ENCODE measurements at regions not wholly inside any gene's neighbourhood (a gene's known extent, or its start where the extent isn't known, plus 50 kb on each side); places are given as distances from the start of the nearest gene placed in this dataset.

DNA sequence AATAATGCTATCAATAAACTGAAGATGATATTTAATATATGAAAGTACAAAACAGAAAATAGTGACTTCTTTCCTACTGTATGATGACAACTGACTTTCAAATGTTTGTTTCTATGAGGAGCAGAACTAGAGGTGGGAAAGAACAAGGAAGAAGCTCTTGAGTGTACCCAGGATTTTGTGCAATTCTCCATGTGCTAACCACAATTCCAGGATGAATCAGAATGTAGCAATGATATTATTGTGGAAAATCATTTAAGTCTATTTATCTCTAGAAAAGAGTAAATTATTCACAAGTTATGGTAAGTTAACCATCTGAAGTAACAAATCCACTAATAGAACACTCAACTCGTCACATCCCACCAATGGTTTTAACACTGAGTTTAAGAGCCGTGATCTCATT is 324.1 kb upstream of the EMCN start:
- no peak for DNase-seq

DNA sequence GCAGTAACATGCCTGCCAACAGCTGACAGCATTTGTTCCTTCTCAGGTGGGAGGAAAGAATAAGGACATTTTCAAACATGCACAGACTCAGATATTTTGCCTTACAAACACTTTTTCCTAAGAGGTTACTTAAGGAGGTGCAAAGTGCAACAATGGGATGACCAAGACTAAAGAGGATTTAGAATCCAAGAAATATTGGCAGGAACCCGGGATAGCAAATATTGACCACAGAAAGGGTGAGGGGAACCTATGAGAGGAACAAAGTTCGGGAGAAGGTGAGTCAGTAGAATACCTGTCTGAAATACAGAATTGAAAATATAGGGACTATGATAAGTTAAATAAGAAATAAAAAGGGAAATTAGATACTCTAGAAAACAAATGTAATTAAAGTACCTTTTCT is 321.9 kb upstream of the EMCN start:
- DNase-seq: no peak

DNA sequence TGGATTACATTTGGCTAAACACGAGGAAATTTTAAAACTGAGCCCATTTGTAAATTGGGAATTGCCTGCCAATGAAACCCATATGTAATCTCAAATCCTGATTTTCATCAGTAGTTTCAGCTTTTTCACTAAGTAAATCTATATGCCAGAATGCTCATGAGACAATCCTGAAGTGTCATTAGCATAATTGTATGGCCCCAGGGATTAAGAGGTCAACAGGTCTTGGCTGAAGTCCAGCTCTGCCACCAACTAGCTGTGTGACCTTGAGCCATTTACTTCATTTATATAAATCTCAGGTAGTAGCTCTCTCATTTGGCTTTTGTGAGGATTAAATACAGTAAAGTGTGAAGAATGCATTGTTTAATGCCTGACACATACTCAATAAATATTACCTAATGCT is 320.5 kb upstream of the EMCN start:
- DNase-seq: no peak

DNA sequence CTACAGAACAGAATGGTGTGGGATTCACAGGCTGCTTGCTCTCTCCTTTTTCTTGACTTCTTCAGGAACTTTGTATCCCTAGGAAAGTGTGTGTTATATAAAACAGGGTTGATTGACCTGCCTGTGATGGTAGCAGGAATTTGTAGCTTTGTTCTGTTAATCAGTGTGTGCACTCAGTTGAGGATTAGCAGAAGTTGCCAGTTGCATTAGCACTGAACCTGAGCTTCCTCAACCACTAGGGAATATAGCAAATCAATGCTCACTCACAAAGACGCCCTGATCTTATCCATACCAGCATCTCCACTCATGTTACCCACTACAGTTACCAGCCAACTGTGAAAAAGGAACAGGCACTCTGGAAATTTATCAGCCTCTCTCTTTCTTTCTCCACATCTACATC is 319.1 kb upstream of the EMCN start:
- DNase-seq: no peak

DNA sequence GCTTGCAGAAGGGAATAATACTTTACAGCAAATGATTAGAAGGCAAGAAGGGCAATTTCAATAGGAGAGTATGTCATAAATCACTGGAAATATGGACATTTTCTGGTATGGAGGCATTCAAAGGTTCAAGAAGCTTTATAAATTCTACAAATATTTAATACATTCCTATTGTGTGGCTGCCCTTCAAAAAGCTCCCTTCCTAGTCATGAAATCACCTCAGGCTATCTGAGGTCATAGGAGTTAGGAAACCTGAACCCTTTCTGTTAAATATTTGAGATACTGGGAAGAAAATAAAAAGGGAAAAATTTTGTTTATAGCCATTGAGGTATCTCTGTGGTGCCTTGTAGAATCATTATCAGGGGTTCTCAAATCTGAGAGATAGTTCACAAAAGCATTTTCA is 316.8 kb upstream of the EMCN start:
- no peak for DNase-seq

DNA sequence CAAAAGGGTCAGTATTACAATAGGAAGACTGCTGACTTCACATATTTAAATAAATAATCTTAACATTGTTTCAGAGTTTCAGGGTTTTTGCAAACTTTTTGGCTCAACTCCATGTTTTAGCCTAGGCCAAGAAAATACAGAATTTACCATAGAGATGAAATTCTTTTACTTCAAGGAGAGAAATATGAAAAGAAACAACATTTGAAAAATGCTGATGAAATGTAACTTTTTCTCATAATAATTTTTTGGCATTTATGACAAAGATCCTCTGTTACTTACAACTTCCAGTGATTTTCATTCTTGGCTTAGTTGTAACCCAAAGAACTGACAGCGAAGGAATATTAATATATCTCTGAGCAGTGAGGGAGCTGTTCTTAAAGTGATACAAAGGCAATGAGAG is 316.1 kb upstream of the EMCN start:
- DNase-seq: no peak

DNA sequence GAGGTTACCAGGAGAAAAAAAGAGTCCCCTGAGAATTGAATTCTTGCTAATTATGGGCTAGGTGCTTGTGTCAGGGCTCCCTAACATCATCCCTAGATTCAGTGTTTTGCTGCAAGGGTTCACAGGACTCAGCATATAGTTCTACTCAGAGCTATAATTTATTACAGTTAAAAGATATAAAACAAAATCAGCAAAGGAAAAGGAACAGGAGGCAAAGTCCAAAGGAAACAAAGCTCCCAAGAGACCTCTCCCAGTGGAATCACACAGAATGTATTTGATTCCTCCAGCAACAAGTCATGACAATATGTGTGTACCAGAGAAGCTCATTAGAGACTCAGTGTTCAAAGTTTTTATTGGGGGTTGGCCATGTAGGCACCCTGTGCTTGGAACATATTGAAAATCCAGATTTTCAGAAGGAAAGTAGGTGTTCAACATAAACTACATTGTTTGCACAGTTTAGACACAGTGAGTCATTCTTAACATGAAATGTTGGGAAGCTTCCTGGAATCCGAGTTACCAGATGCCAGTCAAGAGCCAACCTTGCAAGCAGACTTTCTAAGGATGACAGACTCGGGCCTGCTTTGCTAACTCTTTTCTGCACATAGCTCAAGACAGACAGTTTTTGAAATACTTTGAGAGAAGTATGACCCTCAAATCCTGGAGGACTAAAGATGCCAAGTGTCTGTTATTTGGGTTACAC is 311.3 kb upstream of the EMCN start:
- no peak for DNase-seq

DNA sequence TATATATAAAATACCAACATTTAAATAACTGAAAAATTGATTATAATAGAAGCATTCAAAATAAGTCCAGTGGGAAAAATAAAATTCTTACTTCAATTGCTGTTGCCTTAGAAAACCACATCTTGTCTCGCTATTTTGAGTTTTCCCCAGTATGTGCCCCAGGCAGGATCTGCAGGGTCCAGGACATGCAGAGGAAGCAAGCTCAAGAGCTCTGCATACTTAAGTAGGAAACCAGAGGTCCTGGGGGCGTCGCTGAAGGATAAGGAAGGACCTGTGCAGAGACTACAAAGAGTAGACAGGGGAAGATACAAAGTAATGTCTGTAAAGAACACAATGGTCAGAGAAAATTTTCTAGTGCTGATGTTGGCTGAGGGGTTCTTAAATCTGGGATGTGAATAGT is 310.5 kb upstream of the EMCN start:
- DNase-seq: no peak

DNA sequence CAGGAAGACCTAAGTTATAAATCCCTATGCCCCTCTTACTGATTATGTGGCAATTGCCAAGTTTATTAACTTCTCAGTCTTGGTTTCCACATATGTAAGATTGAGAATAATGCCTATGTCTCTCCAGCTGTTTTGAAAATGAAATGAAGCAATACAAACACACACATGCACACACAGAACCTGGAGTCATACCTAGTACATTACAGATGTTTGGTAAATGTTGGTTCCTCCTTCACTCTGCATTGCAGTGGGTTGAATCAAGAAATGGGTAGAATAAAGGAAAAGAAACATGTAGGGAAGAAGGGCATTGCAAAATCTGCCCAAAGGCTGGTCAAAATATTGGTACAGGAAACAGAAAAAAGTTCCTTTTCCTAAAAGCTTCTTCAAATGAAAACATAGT is 309.9 kb upstream of the EMCN start:
- DNase-seq: no peak

DNA sequence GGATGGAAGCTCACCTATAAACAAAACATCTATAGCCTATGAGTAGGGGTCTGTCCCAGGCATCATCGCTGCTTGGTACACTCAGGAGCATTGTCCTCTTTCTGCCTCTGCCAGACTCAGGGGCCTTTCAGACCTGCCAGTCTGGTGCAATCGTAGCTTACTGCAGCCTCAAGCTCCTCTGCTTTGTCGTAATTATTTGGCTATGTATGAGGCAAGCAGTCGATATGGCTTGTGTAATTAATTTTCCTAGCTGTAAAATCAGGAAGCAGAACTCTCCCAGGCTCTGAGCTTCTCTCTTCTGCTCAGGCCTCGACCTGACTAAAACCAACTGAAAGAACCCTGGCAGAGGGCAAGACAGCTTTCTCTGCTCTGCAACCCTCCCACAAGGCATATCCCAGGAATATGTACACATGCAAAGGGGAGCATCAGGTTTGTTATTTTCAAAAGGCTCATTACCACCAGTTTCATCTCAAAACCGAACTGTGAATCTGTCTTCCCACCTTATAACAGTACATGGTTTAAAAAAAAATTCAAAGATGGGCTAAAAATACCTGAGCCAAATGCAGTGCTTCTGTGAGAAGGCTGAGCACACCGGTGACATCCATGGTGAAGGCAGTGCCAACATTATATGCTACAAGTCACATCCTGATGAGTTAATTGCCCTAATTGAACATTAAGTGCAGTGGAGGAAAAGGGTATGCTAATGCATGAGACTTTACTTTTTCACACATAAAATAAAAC is 309.2 kb upstream of the EMCN start:
- DNase-seq: peak in 1 of 2 experiments; percentile 35

DNA sequence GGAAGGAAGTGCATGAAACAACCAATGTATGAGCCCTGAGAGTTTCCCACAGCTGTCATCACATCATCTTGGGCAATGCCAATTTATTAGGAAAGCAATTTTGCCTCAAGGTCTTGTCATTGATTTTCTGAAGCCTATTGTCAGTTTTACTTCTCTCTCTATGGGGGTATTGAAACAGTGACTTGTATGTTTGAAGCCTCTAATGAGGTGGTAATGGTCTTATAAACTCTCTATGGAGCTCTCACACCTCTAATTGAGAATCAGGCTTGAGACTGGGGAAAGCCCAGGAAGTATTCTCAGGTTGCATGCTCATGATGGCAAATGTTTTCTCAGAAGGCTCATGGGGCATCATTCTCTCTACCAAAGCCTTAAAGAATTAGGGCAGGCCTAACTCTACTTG is 308.2 kb upstream of the EMCN start:
- no peak for DNase-seq

DNA sequence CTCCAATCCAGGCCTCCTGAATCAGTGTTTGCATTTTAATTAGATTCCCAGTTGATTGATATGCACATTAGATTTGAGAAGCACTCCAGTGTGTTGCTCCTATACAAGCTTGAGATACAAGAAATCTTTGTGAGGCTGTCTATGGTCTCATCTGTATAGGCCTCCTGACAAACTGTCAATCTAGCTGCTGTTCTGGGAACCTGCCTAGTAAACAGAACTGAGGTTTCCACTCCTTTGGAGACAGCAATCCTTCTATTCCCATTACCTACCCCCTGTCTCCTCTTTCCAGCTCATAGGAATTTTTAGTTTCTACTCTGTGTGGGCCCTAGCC is 306.1 kb upstream of the EMCN start:
- DNase-seq: no peak

DNA sequence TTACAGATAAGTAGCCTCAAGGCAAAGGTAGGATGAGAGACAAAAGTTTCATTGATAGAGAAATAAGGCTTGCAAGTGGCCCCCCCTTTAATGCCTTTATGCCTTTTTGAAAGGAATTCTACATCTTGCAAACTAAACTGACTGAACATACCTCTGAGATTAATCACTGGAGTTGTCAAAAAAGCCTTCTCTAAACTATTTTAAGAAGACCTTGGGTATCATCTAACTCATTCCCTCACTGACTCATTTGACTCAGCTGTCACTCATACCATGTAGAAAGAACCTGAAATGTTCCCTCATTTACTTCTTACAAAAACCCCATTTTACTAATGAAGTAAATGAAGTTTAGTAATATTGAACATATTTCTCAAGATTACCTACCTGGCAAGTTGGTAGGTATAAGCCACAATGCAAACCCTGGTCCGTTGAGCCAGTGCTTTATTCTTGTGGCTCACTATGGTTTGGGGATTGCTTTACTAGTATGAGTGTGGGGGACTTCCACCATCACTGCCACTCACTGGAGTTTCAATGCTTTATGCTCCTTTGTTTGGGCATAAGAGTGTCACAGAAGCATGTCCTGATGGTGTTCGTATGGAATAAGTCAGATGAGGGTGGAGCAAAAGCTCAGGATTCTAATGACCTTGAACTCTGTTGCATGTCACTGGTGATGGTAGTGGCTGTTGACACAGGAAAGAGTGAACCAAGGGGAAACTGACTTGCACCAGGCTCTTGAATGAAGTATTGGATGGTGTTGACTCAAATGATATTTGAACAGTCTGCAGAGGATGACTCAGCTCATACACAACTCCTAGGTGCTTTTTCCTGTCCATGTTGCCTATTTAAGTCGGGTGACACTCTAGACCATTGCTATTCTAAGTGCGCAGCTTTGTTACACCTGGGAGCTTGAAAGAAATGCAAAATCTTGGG is 305.5 kb upstream of the EMCN start:
- DNase-seq: no peak

DNA sequence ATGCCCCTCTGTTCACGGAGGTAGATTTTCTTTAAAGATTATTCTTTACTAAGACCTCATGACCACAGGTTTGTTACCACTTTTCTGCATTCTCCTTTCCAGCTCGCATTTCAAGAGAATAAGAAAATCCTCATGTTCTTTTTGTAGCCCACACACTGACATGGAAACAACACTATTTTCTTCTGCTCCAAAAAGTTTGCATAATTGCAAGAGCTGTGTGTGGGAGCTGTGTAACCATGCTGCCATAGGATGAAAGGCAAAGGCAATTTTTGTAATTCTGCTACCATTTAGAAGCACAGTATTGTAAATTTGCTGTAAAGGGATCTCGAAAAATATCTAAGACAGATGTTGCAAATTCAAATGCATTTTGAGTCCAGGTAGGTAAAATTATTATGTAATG is 302.4 kb upstream of the EMCN start:
- no peak for DNase-seq

DNA sequence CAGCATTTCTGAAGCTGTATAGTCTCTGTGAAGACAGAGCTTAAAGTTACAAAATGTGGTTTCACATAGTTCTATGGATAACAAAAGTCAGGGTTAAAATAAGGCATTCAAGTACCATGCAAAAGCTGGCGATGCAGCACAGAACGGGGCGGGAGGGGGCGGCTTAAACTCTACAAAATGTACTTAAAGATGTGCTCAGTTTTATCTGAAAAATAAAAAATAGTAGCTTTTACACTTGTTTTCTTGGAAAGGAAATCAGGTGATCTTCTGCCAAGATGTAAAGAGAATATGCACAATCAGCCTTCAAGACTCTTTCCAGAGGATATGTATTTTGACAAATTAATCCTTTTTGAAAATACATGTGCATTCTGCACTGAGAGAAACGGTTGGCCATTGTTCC is 301.7 kb upstream of the EMCN start:
- no peak for DNase-seq

DNA sequence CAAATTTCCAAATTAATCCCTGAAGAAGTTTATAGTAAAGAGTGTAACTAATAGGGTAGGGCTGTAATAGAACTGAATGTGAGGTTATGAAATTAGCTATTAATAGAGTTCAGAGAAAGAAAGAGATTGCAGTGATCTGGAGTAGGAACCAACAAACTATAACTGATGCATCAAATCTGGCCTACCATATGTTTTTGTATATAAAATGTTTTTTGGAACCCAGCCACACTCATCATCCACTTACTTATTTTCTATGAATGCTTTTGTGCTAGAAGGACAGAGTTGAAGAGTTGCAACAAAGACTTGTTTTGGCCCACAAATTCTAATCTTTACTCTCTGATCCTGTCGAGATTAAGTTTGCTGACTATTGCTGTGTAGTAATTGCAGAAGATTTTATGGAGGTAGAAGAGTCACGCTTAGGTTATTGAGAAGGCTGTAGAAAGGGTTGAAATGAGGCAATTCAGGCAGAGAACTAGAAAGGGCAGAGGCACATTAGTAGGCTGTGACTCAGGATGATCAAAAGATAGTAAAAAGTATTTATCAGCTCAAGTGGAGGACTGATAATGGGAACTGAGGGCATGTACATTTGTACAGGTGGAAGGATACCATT is 298.7 kb upstream of the EMCN start:
- no peak for DNase-seq

DNA sequence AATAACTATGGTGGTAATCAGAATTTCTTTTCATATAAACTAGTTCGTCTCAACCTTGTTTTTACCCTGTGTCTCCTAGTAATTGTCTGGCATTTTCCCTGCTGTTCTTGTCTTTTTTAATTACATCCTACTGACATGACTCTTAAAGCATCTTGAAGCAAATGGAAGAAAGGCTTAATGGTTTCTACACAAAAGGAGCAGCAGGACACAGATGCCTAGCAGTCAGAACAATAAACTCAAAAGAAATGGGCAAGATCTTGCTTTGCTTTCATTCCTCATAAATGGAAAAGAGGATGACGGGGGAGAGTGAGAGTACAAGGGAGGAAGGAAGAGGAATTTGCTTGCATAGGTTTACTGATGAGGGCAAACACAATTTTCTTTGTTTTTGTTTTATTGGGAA is 293.2 kb upstream of the EMCN start:
- no peak for DNase-seq

DNA sequence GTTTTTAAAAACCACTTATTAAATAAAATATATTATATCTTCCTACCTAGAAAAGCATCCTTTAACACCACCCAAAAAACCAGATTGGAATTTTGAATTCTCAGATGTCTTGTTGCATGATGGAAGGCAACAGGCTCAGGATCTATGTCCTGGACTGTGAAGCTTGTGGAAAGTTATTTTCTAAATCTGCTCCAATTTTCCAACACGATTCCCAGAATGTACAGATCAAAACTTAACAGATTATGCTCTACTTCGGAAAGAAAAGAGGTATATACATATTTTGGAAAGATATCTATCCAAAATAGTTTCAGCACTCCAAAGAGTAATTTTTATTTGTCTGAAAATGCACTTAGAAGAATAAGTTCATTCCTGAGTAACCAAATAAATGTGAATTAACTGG is 291.7 kb upstream of the EMCN start:
- DNase-seq: no peak

DNA sequence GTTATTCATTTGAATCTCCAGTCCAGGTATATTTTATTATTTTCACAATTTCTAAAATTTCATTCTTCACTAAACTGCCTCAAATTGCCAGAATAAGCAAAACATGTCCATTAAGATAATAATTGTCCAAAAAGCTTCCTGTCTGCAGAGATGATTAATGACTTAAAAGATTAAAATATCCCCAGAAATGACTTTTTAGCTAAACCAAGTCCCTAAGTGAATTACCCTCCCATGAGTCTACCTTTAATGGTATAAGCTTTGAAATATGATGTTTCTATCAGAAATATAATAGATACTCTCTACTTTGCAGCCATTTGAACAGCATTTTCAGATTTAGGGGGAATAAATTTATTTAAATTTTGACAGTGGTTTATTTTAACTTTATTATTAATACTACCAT is 289.2 kb upstream of the EMCN start:
- DNase-seq: no peak

DNA sequence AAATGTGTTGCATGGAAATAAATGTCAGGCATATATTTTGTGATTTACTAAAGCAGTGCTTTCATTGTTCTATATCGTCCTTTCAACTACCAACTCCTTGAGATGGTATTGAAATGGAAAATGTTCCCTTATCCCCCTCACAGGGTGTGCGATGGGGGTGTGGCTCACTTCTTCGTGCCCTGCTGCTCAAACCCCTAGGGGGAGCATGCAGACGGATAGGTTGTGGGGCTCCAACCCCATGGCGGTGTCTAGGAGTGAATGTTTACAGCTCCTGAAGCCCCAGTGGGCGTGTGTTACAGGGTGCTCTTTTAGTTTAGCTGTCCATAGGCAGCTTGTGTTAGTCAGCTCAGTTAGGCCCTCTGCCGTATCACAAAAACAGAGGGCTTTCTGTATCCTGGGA is 287.7 kb upstream of the EMCN start:
- DNase-seq: no peak

DNA sequence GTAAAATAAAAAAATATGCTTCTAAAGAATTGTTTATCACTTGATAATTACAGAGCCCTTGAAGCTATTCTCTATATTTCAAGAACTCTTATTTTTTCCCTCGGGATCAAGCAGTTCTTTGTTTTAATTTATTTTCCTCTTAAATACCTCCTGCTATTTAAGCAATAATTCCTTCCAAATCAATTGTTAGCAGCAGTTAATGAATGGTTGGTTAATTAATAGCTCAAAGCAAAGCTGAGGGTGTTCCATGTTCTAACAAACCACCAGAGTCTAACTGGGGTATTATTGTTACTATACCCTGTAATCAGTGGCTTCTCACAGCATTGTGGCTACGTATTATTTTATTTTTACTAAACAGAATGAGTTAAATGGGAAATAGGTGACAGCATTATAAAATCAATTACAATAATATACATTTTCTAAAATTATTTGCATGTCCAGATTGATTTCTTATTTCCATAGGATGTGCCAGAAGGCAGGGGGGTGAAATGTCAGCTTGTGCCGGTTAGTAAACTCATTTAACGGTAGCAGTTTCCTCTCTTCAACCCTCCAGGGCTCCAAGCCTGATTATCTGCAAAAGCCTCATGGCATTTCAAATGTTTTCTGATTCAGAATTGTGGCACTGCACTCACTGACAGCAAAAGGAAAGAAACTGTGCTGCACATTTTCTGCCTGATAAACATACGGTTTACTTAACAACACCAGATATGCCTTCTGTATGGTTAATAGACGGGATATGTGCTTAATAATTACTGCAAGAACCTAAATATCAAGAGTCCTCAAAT is 286.9 kb upstream of the EMCN start:
- no peak for DNase-seq

DNA sequence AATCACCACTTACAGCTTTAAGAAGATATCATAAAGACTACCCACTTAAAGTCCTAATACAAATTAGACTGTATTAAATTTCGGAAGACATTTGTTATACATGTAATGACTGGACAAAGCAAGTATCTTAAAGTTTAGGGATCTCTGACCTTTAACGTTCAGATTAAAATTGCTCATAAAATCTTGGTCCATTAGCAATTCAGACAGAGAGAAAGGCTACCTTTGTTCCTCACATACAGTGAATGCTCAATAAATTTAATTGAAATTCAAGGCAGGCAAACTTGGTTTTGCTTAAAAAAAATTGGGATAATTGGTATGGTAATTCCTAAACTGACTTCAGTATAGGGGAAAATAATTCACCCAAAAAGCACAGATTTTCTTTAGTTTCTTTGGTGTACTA is 285.9 kb upstream of the EMCN start:
- no peak for DNase-seq

Measured in cerebellar nuclear complex (tissue), 1 donor.